ENCODE measurements at regions not wholly inside any gene's neighbourhood (a gene's known extent, or its start where the extent isn't known, plus 50 kb on each side); places are given as distances from the start of the nearest gene placed in this dataset.

DNA sequence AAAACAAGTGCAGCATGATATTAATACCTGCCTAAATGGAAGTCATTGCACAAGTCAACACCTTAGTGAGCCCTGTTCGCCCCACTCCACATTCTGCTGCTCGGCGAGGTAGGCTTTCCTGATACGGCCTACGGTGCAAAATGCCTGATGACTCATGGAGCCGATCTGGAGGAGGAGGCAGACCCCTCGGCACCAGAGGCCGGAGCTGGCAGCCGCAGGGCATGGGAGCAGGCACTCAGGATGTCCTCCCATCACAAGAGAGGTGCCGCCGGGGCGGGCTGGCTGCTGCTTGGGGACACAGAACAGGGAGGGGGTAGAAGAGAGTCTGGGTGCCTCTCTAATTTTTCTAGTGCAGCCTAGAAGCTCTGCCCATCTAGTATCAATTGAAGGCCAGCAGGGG, 418.5 kb upstream of the MGMT start:
- no peak for DNase-seq (ENCODE audit: extremely low read depth, low read depth)
- no peak overlapping the region for H3K4me3 ChIP-seq (replicated peaks; ENCODE audit: low read depth, low read length)
- TF ChIP-seq, protein P1, sequence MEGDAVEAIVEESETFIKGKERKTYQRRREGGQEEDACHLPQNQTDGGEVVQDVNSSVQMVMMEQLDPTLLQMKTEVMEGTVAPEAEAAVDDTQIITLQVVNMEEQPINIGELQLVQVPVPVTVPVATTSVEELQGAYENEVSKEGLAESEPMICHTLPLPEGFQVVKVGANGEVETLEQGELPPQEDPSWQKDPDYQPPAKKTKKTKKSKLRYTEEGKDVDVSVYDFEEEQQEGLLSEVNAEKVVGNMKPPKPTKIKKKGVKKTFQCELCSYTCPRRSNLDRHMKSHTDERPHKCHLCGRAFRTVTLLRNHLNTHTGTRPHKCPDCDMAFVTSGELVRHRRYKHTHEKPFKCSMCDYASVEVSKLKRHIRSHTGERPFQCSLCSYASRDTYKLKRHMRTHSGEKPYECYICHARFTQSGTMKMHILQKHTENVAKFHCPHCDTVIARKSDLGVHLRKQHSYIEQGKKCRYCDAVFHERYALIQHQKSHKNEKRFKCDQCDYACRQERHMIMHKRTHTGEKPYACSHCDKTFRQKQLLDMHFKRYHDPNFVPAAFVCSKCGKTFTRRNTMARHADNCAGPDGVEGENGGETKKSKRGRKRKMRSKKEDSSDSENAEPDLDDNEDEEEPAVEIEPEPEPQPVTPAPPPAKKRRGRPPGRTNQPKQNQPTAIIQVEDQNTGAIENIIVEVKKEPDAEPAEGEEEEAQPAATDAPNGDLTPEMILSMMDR (IDR thresholded peaks at IDR 0.05; ENCODE audit: low read depth, low read length, missing control alignments), result no peak

DNA sequence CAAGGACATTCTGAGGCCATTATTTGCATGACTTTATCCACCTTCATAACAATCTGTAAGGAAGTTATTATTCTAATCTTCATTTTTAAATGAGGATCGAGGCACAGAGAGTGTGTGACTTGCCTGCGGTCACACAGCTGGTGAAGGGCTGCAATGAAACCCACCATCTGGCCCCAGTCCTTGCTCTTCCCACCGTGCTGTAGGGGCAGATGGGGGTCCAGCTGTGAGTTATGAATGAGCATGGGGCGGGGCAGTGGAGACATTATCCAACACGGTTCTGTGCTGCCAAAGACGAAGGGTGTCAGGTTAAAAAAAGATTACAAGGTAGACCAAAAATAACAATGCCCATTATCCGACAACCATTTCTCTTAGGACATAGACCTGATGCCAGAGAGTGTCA, 417.5 kb upstream of the MGMT start:
- DNase-seq (ENCODE audit: extremely low read depth, low read depth), result no peak
- no peak overlapping the region for H3K4me3 ChIP-seq (replicated peaks; ENCODE audit: low read depth, low read length)
- TF ChIP-seq, protein P1 (IDR thresholded peaks at IDR 0.05; ENCODE audit: low read depth, low read length, missing control alignments), result no peak

DNA sequence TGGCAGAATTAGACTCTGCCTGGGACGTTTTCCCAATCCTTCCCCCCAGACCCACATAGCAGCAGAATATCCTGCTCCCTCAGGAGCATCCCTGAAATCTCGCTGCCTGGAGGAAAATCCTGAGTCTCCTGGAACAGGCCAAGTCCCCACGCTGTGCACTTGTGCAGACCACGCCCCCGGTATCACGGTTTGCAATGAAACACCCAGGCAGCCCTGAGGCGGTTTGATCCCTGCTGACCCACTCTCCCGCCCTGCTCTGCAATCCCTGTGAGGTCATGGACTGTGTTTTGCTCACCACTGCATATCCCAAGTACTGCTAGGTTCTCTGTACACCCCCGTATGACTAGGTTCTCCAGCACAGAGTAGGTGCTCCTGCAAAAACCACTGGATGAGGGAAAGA, 411.8 kb upstream of the MGMT start:
- no peak overlapping the region for H3K4me3 ChIP-seq (replicated peaks; ENCODE audit: low read depth, low read length)
- DNase-seq (ENCODE audit: extremely low read depth, low read depth), result no peak
- TF ChIP-seq, protein P1 (IDR thresholded peaks at IDR 0.05; ENCODE audit: low read depth, low read length, missing control alignments), result no peak

DNA sequence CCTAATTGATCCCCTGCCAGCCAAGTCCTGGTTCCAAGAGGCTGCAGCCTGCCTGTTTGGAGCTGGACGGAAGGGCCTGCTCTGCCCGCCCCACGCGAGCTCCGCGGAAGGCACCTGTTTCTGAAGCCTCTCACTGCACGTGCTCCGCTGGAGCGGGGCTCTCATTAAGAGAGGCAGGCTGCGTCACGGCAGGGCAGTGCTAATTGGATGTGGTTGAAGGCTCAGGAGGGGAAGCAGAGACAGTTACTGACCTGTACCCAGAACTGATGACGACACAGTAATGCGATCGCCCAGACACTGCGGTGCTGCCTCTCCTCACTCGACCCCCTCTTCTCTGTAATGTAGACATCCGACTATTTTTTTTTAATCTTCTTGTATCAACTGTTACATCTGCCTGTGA, 411.1 kb upstream of the MGMT start:
- no peak for DNase-seq (ENCODE audit: extremely low read depth, low read depth)
- TF ChIP-seq, protein P1 (IDR thresholded peaks at IDR 0.05; ENCODE audit: low read depth, low read length, missing control alignments), result no peak
- no peak overlapping the region for H3K4me3 ChIP-seq (replicated peaks; ENCODE audit: low read depth, low read length)

DNA sequence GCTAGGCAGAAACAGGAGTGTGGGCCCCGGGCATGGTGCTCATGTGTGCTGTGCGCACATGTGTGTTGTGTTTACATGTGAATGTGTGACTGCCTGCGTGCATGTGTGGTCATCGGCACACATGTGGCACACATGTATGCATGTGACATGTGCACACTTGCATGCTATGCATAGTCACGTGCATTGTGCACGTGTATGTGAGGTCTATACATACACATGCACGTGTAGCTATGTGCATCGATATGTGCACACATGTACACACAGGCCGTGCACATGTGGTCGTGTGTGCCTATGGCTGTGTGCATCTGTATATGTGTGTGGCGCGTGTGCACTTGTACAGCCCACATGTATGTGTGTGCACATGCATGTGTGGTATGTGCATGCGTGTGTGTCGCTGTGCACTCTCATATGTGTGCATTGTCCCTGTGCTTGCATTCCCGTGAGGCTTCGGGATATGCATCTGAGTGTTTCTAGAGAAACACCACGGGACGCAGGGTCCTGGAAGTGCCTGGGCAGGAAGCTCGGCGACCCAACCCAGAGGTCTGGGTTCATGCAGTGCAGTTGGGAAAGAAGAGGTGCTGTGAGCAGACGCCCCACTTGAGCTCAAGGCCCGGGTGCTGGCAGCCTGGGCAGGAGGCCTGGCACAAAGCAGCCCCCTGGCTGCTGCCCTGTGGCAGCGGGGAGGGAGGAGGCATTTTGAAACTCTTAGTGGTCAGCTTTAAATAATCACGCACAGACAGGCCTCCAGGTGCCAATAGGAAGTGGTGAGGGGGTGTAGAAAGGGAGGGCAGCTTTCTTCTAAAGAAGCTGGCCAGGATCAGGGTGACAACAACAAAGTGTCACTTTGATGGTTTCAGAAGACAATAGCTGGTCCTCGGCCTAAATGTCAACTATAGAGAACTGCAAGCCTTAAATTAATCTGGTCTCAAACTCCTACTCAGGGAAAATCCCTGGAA, 410.0 kb upstream of the MGMT start:
- DNase-seq (ENCODE audit: extremely low read depth, low read depth), result no peak
- no peak overlapping the region for H3K4me3 ChIP-seq (replicated peaks; ENCODE audit: low read depth, low read length)
- TF ChIP-seq, protein P1 (IDR thresholded peaks at IDR 0.05; ENCODE audit: low read depth, low read length, missing control alignments), result no peak

DNA sequence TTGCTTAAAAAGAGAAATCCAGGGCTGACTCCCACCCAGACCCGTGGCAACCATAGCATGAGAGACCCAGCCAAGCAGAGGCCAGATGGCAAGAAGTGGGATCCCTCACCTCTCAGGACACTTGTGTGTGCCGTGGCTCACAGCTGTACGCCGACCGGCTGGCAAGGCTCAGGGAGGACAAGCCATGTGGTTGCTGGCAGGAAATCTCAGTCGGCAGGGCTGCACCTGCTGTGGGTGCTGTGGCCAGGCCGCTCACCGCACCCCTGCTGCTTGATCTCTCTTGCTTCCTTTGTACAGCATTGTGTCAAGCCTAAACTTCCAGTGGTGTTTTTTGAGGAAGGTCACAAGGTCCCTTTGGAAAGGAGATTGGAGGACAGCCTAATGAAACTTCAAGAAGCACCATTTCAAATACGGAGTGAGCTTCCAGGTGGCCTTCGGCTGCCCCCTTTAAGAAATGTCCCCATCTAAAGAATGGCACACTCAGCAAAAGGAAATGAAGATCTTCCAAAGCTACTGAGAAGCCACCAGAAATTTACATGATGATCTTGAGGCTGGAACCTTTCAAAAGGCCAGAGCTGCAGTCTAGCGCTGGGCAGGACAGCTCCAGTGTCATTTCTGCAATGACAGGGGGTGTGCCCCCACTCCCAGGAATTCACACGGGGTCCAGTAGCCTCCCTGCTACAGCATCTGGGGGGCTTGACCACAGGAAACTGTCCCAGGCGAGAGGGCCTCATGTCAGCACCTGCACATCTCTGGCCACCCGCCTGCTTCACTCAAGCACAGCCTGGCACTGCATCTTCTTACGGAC, 409.0 kb upstream of the MGMT start:
- no peak for DNase-seq (ENCODE audit: extremely low read depth, low read depth)
- no peak overlapping the region for H3K4me3 ChIP-seq (replicated peaks; ENCODE audit: low read depth, low read length)
- TF ChIP-seq, protein P1 (IDR thresholded peaks at IDR 0.05; ENCODE audit: low read depth, low read length, missing control alignments), result no peak

Measured in HFF-Myc (cell line).